ENCODE measurements at regions not wholly inside any gene's neighbourhood (a gene's known extent, or its start where the extent isn't known, plus 50 kb on each side); places are given as distances from the start of the nearest gene placed in this dataset.

DNA sequence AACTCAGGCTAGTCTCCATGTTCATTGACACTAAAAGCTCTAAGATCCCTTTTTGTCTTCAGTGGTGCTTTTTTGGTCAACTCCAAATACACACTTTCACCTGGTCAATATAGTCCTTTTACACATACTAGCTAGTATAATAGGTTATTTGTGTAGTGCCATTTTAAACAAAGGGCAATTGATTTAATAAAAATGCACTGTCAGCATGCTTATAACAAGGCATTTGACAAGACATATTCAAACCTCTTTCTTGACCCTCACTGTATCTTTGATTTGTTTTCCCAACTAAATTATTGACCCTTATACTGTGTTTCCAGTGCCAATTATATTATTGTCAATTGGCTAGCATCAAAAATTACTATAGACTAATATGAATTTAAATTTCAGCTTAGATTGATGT is 1117.6 kb upstream of the DDX18 start:
- TF ChIP-seq EZH2 (IDR thresholded peaks at IDR 0.05; ENCODE audit: insufficient read depth, poor library complexity, severe bottlenecking) (no peak), EZH2phosphoT487 (IDR thresholded peaks at IDR 0.05; ENCODE audit: insufficient read depth, low read depth) (no peak)
